MCF 10A (cell line): ENCODE measurements at regions not wholly inside any gene's neighbourhood (a gene's known extent, or its start where the extent isn't known, plus 50 kb on each side); places are given as distances from the start of the nearest gene placed in this dataset.

Source experiments
- BruUV-seq: library from RNA; stranded (reverse); fragments of 400-500 nt; replicated peaks from 2 replicates; lab custom pipeline; 2021; lab: Mats Ljungman, UMichigan
- CTCF ChIA-PET: fragments of 300-600 bp; sonication (Branson Sonifier 250); formaldehyde crosslinking; extraction: SDS; loops from one replicate; lab custom pipeline; 2021; ENCODE audit warnings: antibody characterized with exemption, inconsistent platforms; lab: Yijun Ruan, JAX
- POLR2A ChIA-PET: fragments of 300-600, 350-650 bp; sonication (Branson Sonifier 250); formaldehyde crosslinking; extraction: SDS; loops from one replicate; lab custom pipeline; 2020; ENCODE audit warnings: antibody characterized with exemption, inconsistent platforms; lab: Yijun Ruan, JAX
- DNase-seq: peaks from one replicate; pipeline ENCODE4 v3.0.0-alpha.2; 2018; ENCODE audit not compliant: unreplicated experiment
- H3K27ac Mint-ChIP-seq: one replicate; pipeline ENCODE4 v1.8.0; 2022; ENCODE audit warnings: mild to moderate bottlenecking, low read depth, mixed read lengths; ENCODE audit not compliant: unreplicated experiment
- H3K27me3 Mint-ChIP-seq: one replicate; pipeline ENCODE4 v1.8.0; 2022; ENCODE audit warnings: mixed read lengths; ENCODE audit not compliant: insufficient read depth, unreplicated experiment
- H3K36me3 Mint-ChIP-seq: one replicate; pipeline ENCODE4 v1.8.0; 2022; ENCODE audit warnings: mild to moderate bottlenecking, moderate library complexity, mixed read lengths; ENCODE audit not compliant: insufficient read depth, unreplicated experiment
- H3K4me1 Mint-ChIP-seq: one replicate; pipeline ENCODE4 v1.8.0; 2022; ENCODE audit warnings: mixed read lengths; ENCODE audit not compliant: insufficient read depth, unreplicated experiment
- H3K4me3 Mint-ChIP-seq: one replicate; pipeline ENCODE4 v1.8.0; 2022; ENCODE audit warnings: mild to moderate bottlenecking, moderate library complexity, mixed read lengths; ENCODE audit not compliant: unreplicated experiment
- H3K9me3 Mint-ChIP-seq: one replicate; pipeline ENCODE4 v1.8.0; 2022; ENCODE audit warnings: mixed read lengths; ENCODE audit not compliant: unreplicated experiment
- intact Hi-C: fragments of 100-400 bp; cut with micrococcal nuclease; formaldehyde crosslinking; loops from 2 replicates; pipeline ENCODE4 v1.14.1; 2022
- TF ChIP-seq, protein P1 (sequence below): fragments of 200-600 bp; IDR thresholded peaks from one replicate; pipeline ENCODE4 v1.8.0; 2022; ENCODE audit warnings: antibody characterized with exemption, mild to moderate bottlenecking; ENCODE audit not compliant: unreplicated experiment

DNA sequence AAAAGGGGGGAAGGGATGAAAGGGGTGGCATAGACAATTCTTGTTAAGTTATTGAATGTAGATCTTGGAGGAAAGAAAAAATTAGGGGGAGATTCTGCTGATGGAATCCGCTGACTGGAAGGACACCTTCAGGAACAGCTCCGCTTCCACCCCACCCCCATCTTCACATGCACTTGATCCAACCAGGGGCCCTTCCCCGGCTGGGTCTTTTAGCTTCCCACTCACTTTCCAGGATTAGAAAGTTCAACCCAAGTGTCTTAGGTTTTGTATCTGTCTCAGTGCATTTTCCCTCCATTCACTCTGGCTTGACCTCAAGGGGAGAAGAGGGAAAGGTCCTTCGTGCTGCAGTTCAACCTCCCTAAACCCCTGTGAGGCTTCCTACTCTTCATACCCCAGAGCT lies 141.4 kb downstream of the IRS2 start:
- Mint-ChIP-seq H3K36me3 (no peaks in the 10 kb centered on the region), H3K9me3 (peaks cover 14% of the 10 kb centered on the region), H3K27ac (no peak overlapping the region), H3K4me3 (no peak overlapping the region), H3K27me3 (no peaks in the 10 kb centered on the region), H3K4me1 (peaks cover 14% of the 10 kb centered on the region)
- ChIA-PET POLR2A (interaction anchor here (0.7 to 1.3 kb wide), 2 partner anchors 9 to 103 kb away, joined by 3 read pairs; no protein-coding TSS in a partner anchor), CTCF (no interaction called here)
- DNase-seq, result no peak
- intact Hi-C loops, result no loop called here
- no TSS peak for BruUV-seq
- TF ChIP-seq, protein P1, sequence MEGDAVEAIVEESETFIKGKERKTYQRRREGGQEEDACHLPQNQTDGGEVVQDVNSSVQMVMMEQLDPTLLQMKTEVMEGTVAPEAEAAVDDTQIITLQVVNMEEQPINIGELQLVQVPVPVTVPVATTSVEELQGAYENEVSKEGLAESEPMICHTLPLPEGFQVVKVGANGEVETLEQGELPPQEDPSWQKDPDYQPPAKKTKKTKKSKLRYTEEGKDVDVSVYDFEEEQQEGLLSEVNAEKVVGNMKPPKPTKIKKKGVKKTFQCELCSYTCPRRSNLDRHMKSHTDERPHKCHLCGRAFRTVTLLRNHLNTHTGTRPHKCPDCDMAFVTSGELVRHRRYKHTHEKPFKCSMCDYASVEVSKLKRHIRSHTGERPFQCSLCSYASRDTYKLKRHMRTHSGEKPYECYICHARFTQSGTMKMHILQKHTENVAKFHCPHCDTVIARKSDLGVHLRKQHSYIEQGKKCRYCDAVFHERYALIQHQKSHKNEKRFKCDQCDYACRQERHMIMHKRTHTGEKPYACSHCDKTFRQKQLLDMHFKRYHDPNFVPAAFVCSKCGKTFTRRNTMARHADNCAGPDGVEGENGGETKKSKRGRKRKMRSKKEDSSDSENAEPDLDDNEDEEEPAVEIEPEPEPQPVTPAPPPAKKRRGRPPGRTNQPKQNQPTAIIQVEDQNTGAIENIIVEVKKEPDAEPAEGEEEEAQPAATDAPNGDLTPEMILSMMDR, result no peak

DNA sequence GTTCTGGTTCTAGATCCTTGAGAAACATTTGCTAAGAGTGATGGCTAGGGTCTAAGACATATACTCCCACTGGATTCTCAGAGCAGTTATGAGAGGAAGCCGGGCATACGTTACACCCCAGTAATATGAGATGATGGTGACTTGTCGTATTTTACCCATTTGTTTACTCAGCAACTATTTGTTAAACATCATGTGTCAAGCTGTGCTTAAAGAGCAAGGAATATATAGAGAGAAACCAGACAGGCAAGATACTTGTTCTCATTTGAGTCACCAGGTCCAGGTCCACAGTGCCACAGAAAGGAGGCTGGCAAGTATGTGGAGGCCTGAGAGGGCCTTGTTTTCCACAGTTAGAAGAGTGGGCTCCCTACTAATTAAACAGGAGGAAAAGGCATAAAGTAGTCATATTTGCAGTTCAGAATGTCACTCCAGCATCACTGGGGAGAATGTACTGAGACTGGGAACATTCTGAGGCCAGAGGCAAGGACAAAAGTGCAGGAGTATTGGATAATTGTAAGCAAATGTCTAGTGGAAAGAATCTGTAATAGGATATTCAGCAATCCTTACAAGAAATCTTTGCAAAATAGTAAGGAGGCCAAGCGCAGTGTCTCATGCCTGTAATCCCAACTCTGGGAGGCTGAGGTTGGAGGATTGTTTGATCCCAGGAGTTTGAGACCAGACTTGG lies 142.2 kb downstream of the IRS2 start:
- Mint-ChIP-seq H3K4me3 (no peak overlapping the region), H3K4me1 (peaks cover 14% of the 10 kb centered on the region), H3K36me3 (no peaks in the 10 kb centered on the region), H3K27ac (no peak overlapping the region), H3K27me3 (no peaks in the 10 kb centered on the region), H3K9me3 (peaks cover 15% of the 10 kb centered on the region)
- TF ChIP-seq, protein P1, result no peak
- intact Hi-C loops, result no loop called here
- no peak for DNase-seq
- POLR2A ChIA-PET, result no interaction called here
- no TSS peak for BruUV-seq
- CTCF ChIA-PET, result no interaction called here

DNA sequence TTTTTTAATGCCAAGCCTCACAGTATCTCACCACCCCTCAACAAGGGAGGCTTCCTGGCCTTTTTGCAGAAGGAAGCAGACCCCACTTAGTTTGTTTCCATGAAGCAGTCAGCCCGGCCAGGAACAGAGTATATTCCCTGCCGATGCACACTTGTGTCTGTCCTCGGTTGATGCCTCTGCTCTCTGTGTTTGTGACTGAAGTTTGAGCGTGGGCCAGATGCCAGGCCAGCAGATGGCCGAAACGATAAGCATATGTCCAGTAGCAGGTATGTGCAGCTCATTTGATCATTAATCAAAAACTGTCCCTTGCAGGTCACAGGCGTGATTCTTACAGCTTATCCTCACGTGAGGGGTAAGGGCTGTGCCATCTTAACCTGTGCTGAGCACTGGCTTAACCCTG lies 144.0 kb downstream of the IRS2 start:
- intact Hi-C loops, result no loop called here
- Mint-ChIP-seq H3K4me3 (no peak overlapping the region), H3K27me3 (no peaks in the 10 kb centered on the region), H3K4me1 (peaks cover 7% of the 10 kb centered on the region), H3K9me3 (peaks cover 15% of the 10 kb centered on the region), H3K36me3 (no peaks in the 10 kb centered on the region), H3K27ac (no peak overlapping the region)
- DNase-seq, result no peak
- POLR2A ChIA-PET, result no interaction called here
- CTCF ChIA-PET, result interaction anchor here (0.6 kb wide), 1 partner anchor 472 kb away, joined by 4 read pairs; no protein-coding TSS in a partner anchor
- no TSS peak for BruUV-seq
- TF ChIP-seq, protein P1, result no peak

DNA sequence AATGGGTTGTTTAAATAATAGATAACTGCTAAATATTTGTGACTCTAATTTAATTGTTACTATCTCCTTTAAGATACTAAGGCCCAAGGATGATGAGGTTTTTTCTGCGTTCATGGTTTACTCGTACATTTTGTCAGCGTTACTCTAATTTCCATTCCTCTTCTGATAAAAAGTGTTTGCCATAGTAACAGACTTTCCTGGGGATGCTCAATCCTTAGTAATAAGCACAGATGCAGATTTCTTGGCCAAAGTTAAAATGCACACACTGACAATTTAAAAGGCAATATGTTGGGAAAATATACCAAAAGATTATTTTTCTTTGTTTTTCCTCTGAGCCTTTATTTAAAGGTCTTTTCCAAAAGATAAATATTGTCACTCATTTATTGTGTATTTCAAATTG lies 149.6 kb downstream of the IRS2 start:
- CTCF ChIA-PET, result no interaction called here

More for the DNA sequence above, 149.6 kb downstream of the IRS2 start:
- Mint-ChIP-seq H3K4me1 (peaks cover 4% of the 10 kb centered on the region), H3K27me3 (no peaks in the 10 kb centered on the region), H3K9me3 (peaks cover 15% of the 10 kb centered on the region), H3K27ac (no peak overlapping the region), H3K36me3 (no peaks in the 10 kb centered on the region), H3K4me3 (no peak overlapping the region)
- POLR2A ChIA-PET, result no interaction called here
- DNase-seq, result no peak
- TF ChIP-seq, protein P1, result no peak
- no TSS peak for BruUV-seq
- intact Hi-C loops, result no loop called here
